Cardiac muscle cell (in vitro differentiated cells and primary cell): ENCODE measurements at regions not wholly inside any gene's neighbourhood (a gene's known extent, or its start where the extent isn't known, plus 50 kb on each side); places are given as distances from the start of the nearest gene placed in this dataset.

ENCODE experiments used
- DNase-seq, 2 donors: peaks; one replicate each; pipeline versions ENCODE4 v3.0.0 to v3.0.0-alpha.2; 2010 to 2017; ENCODE audit warnings: low read depth in 1 of 2, low spot score in 1 of 2
- H3K27ac ChIP-seq: fragments of 200-600 bp; sonication (generic); 2 replicates; pipeline ENCODE4 v1.5.1; 2016
- H3K27me3 ChIP-seq: fragments of 200-600 bp; sonication (generic); 2 replicates; pipeline ENCODE4 v1.6.0; 2016; ENCODE audit warnings: control low read depth
- H3K36me3 ChIP-seq: fragments of 200-600 bp; sonication (generic); 2 replicates; pipeline ENCODE4 v1.5.1; 2016; ENCODE audit warnings: control low read depth
- H3K4me1 ChIP-seq: fragments of 200-600 bp; sonication (generic); 2 replicates; pipeline ENCODE4 v1.8.1; 2017; ENCODE audit warnings: low read depth, mild to moderate bottlenecking, mixed run types
- H3K4me3 ChIP-seq: fragments of 200-600 bp; sonication (generic); 2 replicates; pipeline ENCODE4 v1.5.1; 2016; ENCODE audit warnings: mild to moderate bottlenecking
- H3K9me3 ChIP-seq: fragments of 200-600 bp; sonication (generic); 2 replicates; pipeline ENCODE4 v1.5.1; 2017; ENCODE audit warnings: low read depth, mild to moderate bottlenecking, control low read depth
- TF ChIP-seq, protein P1 (sequence below): IDR thresholded peaks from 2 replicates; pipeline ENCODE4 v1.5.1; 2012; ENCODE audit warnings: low read depth, mild to moderate bottlenecking, low read length

DNA sequence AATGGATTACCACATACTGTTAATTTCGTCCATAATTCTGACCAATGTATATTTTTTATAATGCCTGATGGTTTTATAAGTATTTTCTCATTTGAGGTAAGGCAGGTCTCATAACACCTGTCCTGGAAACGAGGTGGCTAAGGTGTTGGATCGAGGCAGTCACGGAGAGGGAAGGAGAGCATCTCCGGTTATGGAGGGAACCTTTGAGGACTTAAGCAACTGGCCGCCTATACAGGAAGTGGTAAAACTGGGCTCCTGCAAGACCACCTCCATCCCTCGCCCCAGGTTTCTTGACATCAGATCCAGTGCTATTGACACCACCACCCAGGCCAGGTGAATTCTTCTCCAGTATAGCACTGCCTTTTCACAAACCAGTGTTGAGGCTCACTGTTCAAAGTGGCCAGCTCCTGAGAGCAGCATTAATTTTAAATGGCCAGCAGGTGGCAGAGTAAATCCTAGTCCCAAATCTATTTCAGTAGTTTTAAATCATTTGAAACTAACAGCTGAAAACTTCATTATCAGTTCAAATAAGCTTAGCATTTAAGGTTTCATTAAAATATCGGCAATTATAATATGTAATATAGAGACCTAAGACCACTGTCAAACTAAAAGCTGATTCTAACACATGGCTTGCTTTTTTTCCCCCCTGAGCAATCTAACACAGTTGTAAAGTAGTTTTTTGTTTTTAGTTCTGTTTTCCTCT is 100.8 kb downstream of the PPM1A start:
- DNase-seq, result peak; percentile 67 to 70
- Histone ChIP-seq H3K4me1 (peaks cover 13% of the 10 kb centered on the region), H3K36me3 (no peaks in the 10 kb centered on the region), H3K4me3 (peak overlapping the region; percentile 10), H3K27ac (no peak overlapping the region), H3K9me3 (no peaks in the 10 kb centered on the region), H3K27me3 (no peaks in the 10 kb centered on the region)
- TF ChIP-seq, protein P1, sequence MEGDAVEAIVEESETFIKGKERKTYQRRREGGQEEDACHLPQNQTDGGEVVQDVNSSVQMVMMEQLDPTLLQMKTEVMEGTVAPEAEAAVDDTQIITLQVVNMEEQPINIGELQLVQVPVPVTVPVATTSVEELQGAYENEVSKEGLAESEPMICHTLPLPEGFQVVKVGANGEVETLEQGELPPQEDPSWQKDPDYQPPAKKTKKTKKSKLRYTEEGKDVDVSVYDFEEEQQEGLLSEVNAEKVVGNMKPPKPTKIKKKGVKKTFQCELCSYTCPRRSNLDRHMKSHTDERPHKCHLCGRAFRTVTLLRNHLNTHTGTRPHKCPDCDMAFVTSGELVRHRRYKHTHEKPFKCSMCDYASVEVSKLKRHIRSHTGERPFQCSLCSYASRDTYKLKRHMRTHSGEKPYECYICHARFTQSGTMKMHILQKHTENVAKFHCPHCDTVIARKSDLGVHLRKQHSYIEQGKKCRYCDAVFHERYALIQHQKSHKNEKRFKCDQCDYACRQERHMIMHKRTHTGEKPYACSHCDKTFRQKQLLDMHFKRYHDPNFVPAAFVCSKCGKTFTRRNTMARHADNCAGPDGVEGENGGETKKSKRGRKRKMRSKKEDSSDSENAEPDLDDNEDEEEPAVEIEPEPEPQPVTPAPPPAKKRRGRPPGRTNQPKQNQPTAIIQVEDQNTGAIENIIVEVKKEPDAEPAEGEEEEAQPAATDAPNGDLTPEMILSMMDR, result peak; percentile 64

DNA sequence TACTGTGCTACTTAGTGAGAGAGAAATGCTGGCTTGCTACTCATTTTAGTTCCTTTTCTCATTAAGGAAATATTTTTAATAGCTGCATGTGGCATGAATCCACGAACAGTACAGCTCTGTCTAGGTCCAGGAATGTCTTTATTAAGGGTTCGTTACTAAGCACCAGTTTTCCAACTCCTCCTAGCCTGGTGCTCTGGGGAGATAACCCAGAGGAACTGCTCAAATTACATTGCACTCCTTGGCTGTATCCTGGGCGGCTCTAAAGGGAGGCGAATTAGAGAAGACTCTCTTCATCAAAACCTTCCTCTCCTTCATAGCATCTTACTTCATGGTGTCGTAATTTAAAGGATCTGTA is 101.3 kb downstream of the PPM1A start:
- Histone ChIP-seq H3K4me3 (peak overlapping the region; percentile 10), H3K4me1 (peaks cover 13% of the 10 kb centered on the region), H3K9me3 (no peaks in the 10 kb centered on the region), H3K27me3 (no peaks in the 10 kb centered on the region), H3K36me3 (no peaks in the 10 kb centered on the region), H3K27ac (no peak overlapping the region)
- TF ChIP-seq, protein P1, result no peak
- peak; percentile 13 to 66 for DNase-seq

DNA sequence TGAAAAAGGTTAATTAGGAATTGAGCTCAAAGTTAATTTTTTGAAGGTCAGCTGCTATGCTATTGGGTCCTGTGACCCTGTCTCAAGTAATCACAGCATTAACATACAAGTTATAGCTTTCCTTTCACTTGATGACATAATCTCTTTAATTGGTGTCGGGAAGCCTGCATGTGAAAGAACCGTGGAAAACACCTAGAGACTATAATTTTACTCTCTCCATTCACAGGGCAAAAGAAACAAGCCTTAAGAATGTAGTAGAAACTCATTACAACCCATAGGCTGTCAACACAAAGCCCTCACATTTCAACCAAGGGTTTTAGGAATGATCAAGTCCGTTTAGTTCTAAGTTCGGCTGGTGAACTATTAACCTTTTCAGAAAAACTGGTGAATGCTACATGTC is 104.4 kb downstream of the PPM1A start:
- H3K27me3 ChIP-seq, result no peaks in the 10 kb centered on the region
- no peak for DNase-seq
- peaks cover 9% of the 10 kb centered on the region for H3K4me1 ChIP-seq
- no peaks in the 10 kb centered on the region for H3K36me3 ChIP-seq
- H3K27ac ChIP-seq, result no peak overlapping the region
- TF ChIP-seq, protein P1, result no peak
- no peak overlapping the region for H3K4me3 ChIP-seq
- H3K9me3 ChIP-seq, result no peaks in the 10 kb centered on the region

DNA sequence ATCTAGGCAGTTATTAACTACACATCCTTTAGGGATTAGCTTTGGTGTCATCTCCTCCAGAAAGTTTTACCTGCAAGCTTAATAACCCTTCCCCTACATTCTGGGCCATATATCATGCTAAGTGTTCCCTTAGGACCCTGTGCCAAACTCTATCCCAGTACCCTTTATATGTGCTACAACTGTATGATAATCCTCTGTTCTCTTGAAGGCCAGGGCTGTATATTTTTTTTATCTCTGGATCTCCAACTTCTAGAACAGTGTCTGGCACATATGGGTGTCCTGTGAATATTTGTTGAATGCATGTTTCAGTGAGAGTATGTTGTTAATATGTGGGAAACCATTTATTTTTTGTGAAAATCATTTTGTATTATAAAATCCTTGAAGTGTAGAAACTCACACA is 106.7 kb downstream of the PPM1A start:
- DNase-seq, result no peak
- H3K27ac ChIP-seq, result no peak overlapping the region
- H3K4me3 ChIP-seq, result no peak overlapping the region
- H3K4me1 ChIP-seq, result peaks cover under 1% of the 10 kb centered on the region
- no peaks in the 10 kb centered on the region for H3K9me3 ChIP-seq
- TF ChIP-seq, protein P1, result no peak
- H3K27me3 ChIP-seq, result no peaks in the 10 kb centered on the region
- H3K36me3 ChIP-seq, result no peaks in the 10 kb centered on the region

DNA sequence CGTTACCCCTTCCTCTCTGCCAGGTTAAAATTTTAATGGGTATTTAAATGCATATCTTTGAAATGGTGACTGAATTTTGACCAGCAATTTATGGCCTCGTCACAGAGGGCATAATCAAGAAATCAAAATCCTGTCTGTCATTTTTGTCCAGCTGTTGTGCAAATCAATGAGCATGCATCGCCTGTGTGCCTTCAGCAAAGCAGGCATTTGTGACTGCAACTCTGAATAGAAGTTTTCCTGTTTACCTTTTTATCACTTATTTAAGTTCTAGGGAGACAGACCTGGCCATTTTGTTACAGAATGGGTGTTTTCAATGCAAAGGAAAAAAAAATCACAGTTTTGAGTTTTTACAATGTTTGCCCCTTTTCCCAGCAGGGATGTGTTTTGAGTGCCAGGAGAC is 107.4 kb downstream of the PPM1A start:
- H3K27ac ChIP-seq, result no peak overlapping the region
- H3K9me3 ChIP-seq, result no peaks in the 10 kb centered on the region
- no peaks in the 10 kb centered on the region for H3K27me3 ChIP-seq
- no peak for DNase-seq
- TF ChIP-seq, protein P1, result no peak
- H3K4me1 ChIP-seq, result no peaks in the 10 kb centered on the region
- no peak overlapping the region for H3K4me3 ChIP-seq
- no peaks in the 10 kb centered on the region for H3K36me3 ChIP-seq
